GM21526 (cell line): ENCODE measurements at regions not wholly inside any gene's neighbourhood (a gene's known extent, or its start where the extent isn't known, plus 50 kb on each side); places are given as distances from the start of the nearest gene placed in this dataset.
A peak's percentile ranks its signal among the peaks of the same experiment; 100 is the strongest.
"Not testable (repeated sequence)": the region's sequence is repeated elsewhere in the genome, so short reads cannot be mapped to it uniquely, and the experiment has no call there.

ENCODE experiments used
- ATAC-seq: cut with Tn5 transposase; IDR thresholded peaks from one replicate; pipeline ENCODE4 v1.9.1; 2021; ENCODE audit warnings: moderate library complexity; ENCODE audit not compliant: unreplicated experiment, low FRiP score

DNA sequence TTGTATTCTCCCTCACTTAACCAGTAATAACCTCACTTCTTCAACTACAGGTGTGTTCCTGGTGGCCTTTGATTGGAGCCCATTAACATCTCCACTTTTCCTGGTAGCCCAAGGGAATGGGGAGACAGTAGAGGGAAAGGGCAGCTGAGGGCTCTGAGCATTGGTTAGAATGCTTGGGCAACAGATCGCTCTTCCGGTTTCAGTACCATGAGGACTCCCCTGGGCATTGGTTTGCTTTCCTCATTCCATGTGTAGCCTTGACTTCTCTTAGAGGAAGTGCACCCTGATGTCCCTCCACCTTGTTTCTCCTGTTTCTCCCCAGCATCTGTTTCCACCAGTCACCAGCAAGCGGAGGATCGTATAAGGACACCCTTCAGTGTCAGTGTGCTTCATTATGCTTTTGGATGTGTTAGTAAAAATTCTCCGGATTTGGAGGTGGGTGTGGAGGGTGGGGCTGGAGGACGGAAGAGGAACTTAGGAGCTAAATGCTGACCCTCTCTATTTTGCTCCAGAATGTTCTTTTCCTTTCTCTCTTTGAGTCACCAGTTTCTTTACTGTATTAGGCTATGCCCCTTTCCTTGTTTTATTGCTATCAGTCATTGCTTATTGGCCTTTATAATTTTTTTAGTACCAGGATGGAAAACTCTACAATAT is 50.6 kb upstream of the ZNG1B start:
- ATAC-seq: not testable (repeated sequence)

GRCh38 chr2:113379621-113380020 is 57.9 kb upstream of the ZNG1B start:
- ATAC-seq: not testable (repeated sequence)

- ATAC-seq: peak; percentile 81
Observed at GRCh38 chr2:113376913-113377445, 60.5 kb upstream of the ZNG1B start.

DNA sequence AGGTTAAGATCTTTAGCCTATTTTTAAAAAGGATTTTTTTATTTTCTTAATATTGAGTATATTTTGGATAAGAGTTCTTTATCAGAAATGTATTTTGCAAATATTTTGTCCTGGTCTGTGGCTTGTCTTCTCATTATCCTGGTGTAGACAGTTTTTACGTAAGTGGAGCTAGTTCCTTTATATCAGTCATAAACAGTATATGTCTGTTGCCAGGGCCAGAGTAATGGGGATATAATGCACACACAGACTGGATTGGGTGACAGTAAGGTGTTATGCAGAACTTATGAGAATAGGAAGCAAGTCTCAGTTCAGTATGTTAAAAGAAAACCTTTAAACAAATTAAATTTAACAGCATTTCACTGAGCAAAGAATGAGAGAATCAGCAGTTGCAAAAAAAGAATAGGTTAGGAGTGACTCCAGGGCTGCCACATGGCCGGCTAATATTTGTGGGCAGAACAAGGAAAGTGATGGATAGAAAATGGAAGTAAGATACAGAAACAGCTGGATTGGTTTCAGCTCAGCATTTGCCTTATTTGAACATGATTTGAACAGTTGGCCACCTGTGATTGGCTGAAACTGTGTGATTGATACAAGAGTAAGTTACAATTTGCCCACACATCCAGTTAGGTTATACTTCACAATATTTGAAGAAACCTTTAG is 61.1 kb upstream of the ZNG1B start:
- ATAC-seq: peak; percentile 46

DNA sequence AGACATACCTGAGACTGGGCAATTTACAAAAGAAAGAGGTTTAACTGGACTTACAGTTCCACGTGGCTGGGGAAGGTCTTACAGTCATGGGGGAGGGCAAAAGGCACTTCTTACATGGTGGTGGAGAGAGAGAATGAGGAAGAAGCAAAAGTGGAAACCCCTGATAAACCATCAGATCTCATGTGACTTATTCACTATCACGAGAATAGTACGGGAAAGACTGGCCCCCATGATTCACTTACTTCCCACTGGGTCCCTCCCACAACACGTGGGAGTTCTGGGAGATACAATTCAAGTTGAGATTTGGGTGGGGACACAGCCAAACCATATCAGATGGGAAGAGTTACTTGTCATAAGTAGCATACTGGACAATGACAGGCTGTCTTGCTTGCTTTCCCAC is 62.6 kb upstream of the ZNG1B start:
- ATAC-seq: not testable (repeated sequence)

DNA sequence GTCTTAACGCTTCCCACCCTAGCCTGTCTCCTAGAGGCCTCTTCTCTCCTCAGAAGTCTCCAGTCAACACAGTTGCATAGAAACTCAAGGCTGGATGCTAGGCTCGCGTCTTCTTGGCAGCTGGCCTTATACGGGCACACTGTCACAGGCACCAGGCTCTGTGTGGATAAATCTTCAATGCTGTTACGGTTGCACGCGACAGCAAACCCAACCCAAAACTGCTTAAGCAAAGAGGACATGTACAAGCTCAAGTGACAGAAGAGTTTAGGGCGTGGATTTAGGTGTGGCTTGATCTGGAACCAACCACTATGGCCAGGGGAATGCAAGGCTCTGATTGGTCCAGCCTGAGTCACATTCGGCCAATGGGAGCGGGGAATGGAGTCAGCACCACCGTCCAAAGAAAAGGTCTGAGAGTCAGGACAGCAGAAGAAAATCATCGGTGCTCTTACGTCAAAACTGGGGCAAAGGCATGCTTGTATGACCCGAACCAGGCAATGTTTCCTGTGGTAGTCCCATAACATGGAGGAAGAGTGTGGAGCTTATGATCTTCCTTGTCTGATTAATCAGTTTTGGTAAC is 65.1 kb upstream of the ZNG1B start:
- not testable (repeated sequence) for ATAC-seq

DNA sequence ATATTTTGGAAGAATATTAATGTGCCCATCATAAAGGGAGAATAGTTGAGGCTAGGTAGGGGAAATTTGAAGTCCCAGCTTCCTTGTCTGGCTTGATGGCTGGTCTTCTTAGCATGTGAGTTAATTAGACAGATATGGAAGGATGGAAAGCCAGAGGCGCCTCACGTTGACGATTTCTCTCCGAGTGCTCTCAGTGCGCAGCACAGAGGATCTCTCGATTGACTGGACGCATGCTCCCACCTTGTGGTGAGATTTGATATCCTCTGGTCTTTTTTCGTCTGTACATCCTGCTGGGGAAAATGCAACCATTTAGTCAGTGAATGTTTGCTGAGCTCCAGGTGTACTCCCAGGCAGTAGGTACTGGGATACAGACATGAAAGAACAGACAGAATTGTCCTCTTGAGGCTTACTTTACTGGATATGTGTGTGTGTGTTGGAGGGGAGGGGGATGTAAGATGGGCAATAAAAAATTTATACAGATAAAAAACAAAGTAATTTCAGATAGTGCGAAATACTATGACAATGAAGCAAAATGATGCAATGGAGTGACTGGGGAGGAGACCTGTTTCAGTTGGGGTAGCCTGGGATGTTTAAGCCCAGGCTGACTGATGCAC is 66.9 kb upstream of the ZNG1B start:
- peak; percentile 68 for ATAC-seq

- ATAC-seq: no peak
Observed at GRCh38 chr2:113370030-113370429, 67.5 kb upstream of the ZNG1B start.

DNA sequence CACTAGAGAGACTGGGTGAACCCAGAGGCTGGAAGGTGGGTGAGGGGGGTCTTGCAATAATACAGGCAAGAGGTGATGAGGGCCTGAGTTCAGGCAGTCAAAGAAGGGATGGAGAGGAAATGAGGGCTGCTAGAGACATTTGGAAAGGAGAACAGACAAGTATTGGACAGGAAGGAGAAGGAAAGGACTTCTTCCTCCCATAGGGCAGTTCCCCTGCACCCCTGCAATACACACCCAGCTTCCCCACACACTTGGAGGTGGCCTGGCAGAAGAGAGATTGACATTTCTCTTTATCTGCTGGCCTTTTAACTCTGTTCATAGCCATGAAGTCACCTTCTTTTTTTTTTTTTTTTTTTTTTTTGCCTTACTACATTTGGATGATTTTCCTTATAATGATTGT is 68.9 kb upstream of the ZNG1B start:
- ATAC-seq: not testable (repeated sequence)

DNA sequence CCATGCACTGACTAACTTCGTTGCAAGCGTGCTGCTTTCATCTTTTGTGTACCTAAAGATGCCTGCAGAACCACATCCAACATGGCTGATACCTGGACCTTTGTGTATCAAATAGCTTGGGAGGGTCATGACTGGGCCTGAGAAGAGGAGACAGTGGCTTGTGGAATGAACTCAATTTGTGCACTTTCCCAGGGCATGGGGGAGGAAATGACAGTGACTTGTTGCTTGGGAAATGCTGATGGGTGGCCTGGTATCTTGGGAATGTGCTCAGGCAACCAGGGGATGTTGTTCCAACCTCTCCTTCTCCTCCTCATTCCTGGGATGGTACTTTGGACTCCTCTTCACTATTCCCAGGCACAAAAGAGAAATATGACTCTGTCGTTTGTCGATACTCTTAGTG is 70.7 kb upstream of the ZNG1B start:
- not testable (repeated sequence) for ATAC-seq

DNA sequence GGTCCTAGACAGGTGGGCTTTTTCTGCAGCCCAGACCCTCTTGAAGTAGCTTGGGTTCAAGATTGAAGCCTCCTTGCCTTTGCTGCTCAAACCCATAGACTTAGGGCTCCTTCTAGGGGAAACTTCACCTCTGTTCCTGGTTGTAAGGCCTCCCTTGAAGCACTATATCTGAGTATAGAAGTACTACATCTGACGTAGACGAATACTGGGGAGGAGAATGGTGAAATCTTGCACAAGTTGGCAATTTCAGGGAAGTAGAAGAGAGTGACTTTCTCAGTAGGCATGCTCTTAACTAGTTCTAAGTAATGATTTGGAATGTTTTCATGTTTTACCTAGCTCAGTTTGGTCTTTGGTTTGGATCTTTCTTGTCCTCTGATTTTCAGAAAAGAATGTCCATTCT is 71.7 kb upstream of the ZNG1B start:
- ATAC-seq: not testable (repeated sequence)

DNA sequence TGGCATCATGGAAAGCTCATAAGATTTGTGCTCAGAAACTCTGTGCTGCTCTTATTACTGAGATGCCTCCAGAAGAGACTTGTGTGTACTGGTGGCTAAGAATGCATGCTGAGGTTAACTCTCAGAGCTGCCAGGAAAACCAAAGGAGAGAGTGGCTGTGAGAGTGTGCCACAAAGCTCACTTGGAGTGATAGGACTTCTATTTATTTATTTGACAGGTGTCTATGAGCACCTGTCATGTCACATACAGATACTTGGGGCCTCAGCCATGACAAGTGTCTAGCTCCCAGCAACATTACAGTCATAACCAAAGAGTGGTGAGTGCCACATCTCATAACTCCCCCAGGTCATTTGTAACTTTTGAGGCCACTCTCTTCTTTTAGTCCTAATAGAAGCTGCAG is 72.2 kb upstream of the ZNG1B start:
- ATAC-seq: not testable (repeated sequence)

DNA sequence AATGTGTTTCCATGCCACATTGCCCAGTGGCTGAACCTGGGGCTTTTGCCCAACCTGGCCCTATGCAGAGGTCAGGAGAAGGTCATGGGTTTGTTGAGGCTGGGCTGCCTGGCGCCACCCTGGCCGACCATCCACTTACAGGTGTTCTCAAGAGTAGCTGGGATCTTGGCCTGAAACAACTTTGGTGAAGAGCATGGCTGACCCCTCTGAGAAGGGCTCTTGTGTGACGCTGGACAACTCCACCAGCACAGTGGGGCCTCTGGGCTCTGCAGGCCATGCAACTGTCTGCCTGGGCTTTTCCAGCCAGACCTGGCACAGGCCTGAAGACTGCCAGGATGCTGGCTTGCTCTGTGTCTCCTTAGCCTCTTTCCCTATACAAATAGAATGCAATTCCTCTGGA is 76.4 kb upstream of the ZNG1B start:
- ATAC-seq: no peak

DNA sequence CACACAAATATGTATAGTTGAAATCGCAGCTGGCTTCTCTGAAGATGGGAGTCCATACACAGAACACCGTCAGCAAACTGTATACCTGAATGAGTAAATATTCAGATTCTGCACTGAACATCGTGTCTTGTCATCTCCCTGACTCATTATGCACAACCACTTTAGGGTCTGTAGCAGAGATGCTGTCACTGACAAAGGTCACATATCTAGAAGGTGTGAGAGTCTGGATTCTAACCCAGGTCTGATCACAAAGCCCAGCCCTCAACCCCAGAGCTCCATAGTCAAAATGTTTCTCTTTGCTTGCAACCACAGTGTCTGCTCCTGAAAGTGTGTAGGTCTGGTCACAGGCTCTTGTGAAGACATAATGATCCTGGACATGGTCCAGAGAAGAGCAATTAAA is 78.3 kb upstream of the PAX8 start:
- ATAC-seq: no peak

GRCh38 chr2:113356284-113356683 is 77.6 kb upstream of the PAX8 start:
- not testable (repeated sequence) for ATAC-seq

DNA sequence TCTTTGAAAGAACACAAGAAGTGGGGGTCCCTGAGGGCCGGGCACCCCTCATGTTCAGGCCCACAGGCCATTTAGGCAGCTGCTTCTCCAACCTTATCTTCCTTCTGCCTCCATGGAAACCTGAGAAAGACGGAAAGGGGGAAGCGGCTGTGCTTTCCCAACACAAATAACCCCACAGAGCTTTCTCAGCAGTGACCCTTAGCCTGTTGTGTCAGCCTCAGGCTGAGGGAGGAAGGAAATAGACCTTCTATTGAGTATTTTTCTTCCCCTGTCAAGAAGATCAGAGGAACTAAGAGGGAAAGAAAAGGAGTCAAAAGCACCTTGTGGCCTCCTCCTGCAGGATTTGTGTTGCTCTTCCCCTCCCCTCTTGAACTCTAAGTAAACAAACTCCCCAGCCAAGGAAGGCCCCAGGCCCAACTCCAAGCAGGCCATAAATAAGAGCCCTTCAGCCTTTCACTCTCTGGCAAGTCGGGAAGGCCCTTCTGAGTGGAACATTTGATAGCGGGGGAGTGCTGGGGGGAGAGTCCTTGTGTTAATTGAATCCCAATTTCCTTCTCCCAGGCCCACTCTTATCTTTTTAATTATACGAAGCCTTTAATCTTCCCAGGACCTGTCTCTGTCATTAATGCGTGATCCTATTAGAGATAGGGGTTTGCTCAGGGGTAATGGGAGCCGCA is 76.8 kb upstream of the PAX8 start:
- ATAC-seq: not testable (repeated sequence)

GRCh38 chr2:113351375-113352355 is 72.9 kb upstream of the PAX8 start:
- ATAC-seq: no peak

GRCh38 chr2:113343800-113344199 is 65.1 kb upstream of the PAX8 start:
- ATAC-seq: not testable (repeated sequence)

DNA sequence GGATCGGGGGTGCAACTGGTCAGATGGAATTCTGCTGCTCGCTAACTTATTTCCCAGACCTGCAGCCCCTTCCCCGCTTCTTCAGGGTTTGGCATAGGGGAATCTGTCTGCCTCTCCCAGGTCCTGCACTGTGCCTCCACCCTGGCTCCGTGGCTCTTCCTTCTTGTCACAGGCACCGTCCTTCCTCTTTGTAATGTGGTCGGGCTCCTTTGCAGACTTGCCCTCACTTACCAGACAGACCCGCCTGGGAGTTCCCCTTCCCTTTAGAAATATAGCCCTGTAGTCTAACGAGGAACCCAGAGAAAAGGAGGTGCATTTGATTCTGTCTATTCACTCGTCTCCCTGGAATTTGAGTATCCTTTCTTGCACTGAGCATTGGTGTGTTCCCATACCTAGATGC is 63.9 kb upstream of the PAX8 start:
- ATAC-seq: no peak

DNA sequence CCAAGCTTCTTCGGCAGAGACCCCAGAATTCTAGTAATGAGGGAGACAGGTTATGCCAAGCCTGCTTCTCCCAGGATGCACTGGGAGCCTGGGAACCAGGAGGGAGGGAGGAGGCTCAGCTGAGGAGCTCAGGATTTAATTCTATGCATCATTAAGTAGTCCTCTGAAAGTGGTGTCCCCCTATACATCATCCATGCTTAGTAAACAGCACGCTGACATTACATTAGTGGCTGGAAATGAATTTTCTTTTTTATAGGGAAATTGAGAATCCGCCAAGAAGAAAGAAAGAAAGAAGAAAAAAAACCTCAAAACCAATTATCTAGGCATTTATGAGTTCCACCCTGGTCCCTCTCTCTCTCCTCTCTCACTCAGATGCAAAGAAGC is 63.1 kb upstream of the PAX8 start:
- ATAC-seq: not testable (repeated sequence)
